HCT116 (cell line): ENCODE measurements at regions not wholly inside any gene's neighbourhood (a gene's known extent, or its start where the extent isn't known, plus 50 kb on each side); places are given as distances from the start of the nearest gene placed in this dataset.

Experiments
- CBX3 ChIP-seq: IDR thresholded peaks from 2 replicates; pipeline ENCODE4 v1.6.1; 2012; ENCODE audit warnings: low read depth
- CEBPB ChIP-seq: IDR thresholded peaks from 2 replicates; pipeline ENCODE4 v1.6.1; 2012; ENCODE audit warnings: low read depth
- CTCF ChIP-seq, 3 experiments: fragments of 200-600 bp in 1 of 3; sonication (generic) in 1 of 3; IDR thresholded peaks in 2 of 3; conservative IDR thresholded peaks in 1 of 3; 2 replicates each; pipeline ENCODE4 v1.5.1; 2012 to 2017; ENCODE audit warnings: low read depth in 2 of 3, low read length in 2 of 3, antibody characterized with exemption in 1 of 3, borderline replicate concordance in 1 of 3, control low read depth in 1 of 3, mild to moderate bottlenecking in 1 of 3, mixed read lengths in 1 of 3, mixed run types in 1 of 3, moderate library complexity in 1 of 3; ENCODE audit not compliant: insufficient read depth in 1 of 3
- EGR1 ChIP-seq: IDR thresholded peaks from 2 replicates; pipeline ENCODE4 v1.6.1; 2012; ENCODE audit warnings: low read depth
- EZH2 ChIP-seq: fragments of 200-600 bp; sonication (generic); IDR thresholded peaks from 2 replicates; pipeline ENCODE4 v1.6.1; 2017; ENCODE audit warnings: antibody characterized with exemption, mixed run types
- EZH2phosphoT487 ChIP-seq: fragments of 200-600 bp; IDR thresholded peaks from 2 replicates; pipeline ENCODE4 v1.6.1; 2018; ENCODE audit warnings: antibody characterized with exemption, borderline replicate concordance
- JUND ChIP-seq: IDR thresholded peaks from 2 replicates; pipeline ENCODE4 v1.6.1; 2012
- MAX ChIP-seq: IDR thresholded peaks from 2 replicates; pipeline ENCODE4 v1.6.1; 2012
- POLR2A ChIP-seq: IDR thresholded peaks from 2 replicates; pipeline ENCODE4 v1.7.0; 2011; ENCODE audit warnings: borderline replicate concordance; ENCODE audit not compliant: insufficient read depth, insufficient read length; ENCODE audit errors: extremely low read depth
- SIN3A ChIP-seq: IDR thresholded peaks from 2 replicates; pipeline ENCODE4 v1.6.1; 2012; ENCODE audit warnings: low read depth
- SRF ChIP-seq: IDR thresholded peaks from 2 replicates; pipeline ENCODE4 v1.6.1; 2012; ENCODE audit warnings: low read depth
- YY1 ChIP-seq: IDR thresholded peaks from 2 replicates; pipeline ENCODE4 v1.6.1; 2011; ENCODE audit warnings: low read length, low read depth, moderate library complexity, mild to moderate bottlenecking; ENCODE audit not compliant: insufficient replicate concordance; ENCODE audit errors: extremely low read depth
- TF ChIP-seq, protein P1 (sequence below): IDR thresholded peaks from 2 replicates; pipeline ENCODE4 v1.6.1; 2012; ENCODE audit warnings: low read depth

DNA sequence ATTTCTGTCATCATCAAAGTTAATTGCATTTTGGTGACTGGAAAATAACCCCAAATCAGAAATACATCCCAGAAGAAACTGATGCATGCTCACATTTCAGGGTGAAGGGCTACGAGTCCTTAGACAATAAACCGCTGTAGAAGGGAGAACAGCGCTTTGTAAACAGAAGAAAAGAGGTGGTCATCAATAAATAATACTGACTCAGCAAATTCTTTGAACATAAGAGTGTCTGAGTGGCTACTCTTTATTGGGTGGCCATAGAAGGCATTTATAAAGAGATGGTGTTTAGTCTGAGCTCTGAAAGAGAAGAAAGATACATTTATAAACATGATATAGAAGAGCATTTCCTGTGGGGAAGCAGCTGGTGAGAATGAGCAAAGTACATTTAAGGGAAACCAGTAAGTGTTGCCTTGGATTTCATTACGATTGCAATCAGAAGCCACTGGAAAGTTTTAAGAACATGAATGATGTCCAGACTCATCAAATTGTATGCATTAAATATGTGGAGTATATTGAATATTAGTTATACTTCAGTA, 246.9 kb upstream of the GIMD1 start:
- TF ChIP-seq MAX (no peak), CTCF (IDR thresholded peaks at IDR 0.05 in 2 of 3, conservative IDR thresholded peaks at IDR 0.05 in 1 of 3; ENCODE audit: borderline replicate concordance in 1 of 3, insufficient read depth in 1 of 3, low read depth in 2 of 3, low read length in 2 of 3) (no peak), SRF (no peak), EZH2 (no peak), CBX3 (no peak), YY1 (no peak), EZH2phosphoT487 (no peak), EGR1 (no peak), SIN3A (no peak), JUND (no peak), CEBPB (no peak), POLR2A (no peak)
- TF ChIP-seq, protein P1, sequence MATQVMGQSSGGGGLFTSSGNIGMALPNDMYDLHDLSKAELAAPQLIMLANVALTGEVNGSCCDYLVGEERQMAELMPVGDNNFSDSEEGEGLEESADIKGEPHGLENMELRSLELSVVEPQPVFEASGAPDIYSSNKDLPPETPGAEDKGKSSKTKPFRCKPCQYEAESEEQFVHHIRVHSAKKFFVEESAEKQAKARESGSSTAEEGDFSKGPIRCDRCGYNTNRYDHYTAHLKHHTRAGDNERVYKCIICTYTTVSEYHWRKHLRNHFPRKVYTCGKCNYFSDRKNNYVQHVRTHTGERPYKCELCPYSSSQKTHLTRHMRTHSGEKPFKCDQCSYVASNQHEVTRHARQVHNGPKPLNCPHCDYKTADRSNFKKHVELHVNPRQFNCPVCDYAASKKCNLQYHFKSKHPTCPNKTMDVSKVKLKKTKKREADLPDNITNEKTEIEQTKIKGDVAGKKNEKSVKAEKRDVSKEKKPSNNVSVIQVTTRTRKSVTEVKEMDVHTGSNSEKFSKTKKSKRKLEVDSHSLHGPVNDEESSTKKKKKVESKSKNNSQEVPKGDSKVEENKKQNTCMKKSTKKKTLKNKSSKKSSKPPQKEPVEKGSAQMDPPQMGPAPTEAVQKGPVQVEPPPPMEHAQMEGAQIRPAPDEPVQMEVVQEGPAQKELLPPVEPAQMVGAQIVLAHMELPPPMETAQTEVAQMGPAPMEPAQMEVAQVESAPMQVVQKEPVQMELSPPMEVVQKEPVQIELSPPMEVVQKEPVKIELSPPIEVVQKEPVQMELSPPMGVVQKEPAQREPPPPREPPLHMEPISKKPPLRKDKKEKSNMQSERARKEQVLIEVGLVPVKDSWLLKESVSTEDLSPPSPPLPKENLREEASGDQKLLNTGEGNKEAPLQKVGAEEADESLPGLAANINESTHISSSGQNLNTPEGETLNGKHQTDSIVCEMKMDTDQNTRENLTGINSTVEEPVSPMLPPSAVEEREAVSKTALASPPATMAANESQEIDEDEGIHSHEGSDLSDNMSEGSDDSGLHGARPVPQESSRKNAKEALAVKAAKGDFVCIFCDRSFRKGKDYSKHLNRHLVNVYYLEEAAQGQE, result no peak
